Trophoblast cell (in vitro differentiated cells and primary cell): ENCODE measurements at regions not wholly inside any gene's neighbourhood (a gene's known extent, or its start where the extent isn't known, plus 50 kb on each side); places are given as distances from the start of the nearest gene placed in this dataset.
A peak's percentile ranks its signal among the peaks of the same experiment; 100 is the strongest.

Experiments used
- DNase-seq, 2 donors: peaks; one replicate each; pipeline ENCODE4 v3.0.0-alpha.2; 2016
- H2AFZ ChIP-seq: 2 replicates; pipeline ENCODE4 v1.6.1; 2013; ENCODE audit warnings: low read length, moderate library complexity, mild to moderate bottlenecking; ENCODE audit not compliant: insufficient read depth, poor library complexity
- H2AK5ac ChIP-seq: 2 replicates; pipeline ENCODE4 v1.6.1; 2013; ENCODE audit warnings: mild to moderate bottlenecking, low read length
- H2BK120ac ChIP-seq: 2 replicates; pipeline ENCODE4 v1.6.1; 2013; ENCODE audit warnings: low read length, mild to moderate bottlenecking, moderate library complexity; ENCODE audit not compliant: insufficient read depth, poor library complexity
- H2BK12ac ChIP-seq: 2 replicates; pipeline ENCODE4 v1.6.1; 2013; ENCODE audit warnings: mild to moderate bottlenecking, low read length, moderate library complexity
- H2BK5ac ChIP-seq: 2 replicates; pipeline ENCODE4 v1.6.1; 2013; ENCODE audit warnings: low read length, low read depth, moderate library complexity, mild to moderate bottlenecking; ENCODE audit not compliant: poor library complexity
- H3K14ac ChIP-seq: 2 replicates; pipeline ENCODE4 v1.6.1; 2013; ENCODE audit warnings: mild to moderate bottlenecking, low read length
- H3K18ac ChIP-seq: 2 replicates; pipeline ENCODE4 v1.6.1; 2013; ENCODE audit warnings: mild to moderate bottlenecking, low read length
- H3K23ac ChIP-seq: 2 replicates; pipeline ENCODE4 v1.6.1; 2013; ENCODE audit warnings: low read length
- H3K27ac ChIP-seq: 2 replicates; pipeline ENCODE4 v1.5.1; 2013; ENCODE audit warnings: low read depth, mild to moderate bottlenecking, inconsistent platforms, low read length, moderate library complexity
- H3K27me3 ChIP-seq: 2 replicates; pipeline ENCODE4 v1.6.1; 2013; ENCODE audit warnings: inconsistent platforms, mild to moderate bottlenecking, low read length, moderate library complexity; ENCODE audit not compliant: insufficient read depth
- H3K36me3 ChIP-seq, 2 experiments: 1 replicate in 1 of 2; 2 replicates in 1 of 2; pipeline ENCODE4 v1.6.1; 2013; ENCODE audit warnings: low read length in 2 of 2, mild to moderate bottlenecking in 2 of 2, moderate library complexity in 1 of 2; ENCODE audit not compliant: insufficient read depth in 2 of 2, control insufficient read depth in 1 of 2
- H3K4ac ChIP-seq: 2 replicates; pipeline ENCODE4 v1.6.1; 2013; ENCODE audit warnings: low read depth, mild to moderate bottlenecking, low read length, moderate library complexity
- H3K4me1 ChIP-seq, 2 experiments: 1 replicate in 1 of 2; 2 replicates in 1 of 2; pipeline ENCODE4 v1.6.1; 2013; ENCODE audit warnings: low read length in 2 of 2, mild to moderate bottlenecking in 2 of 2, moderate library complexity in 1 of 2; ENCODE audit not compliant: insufficient read depth in 2 of 2, control insufficient read depth in 1 of 2
- H3K4me2 ChIP-seq: 2 replicates; pipeline ENCODE4 v1.6.1; 2013; ENCODE audit warnings: inconsistent platforms, mild to moderate bottlenecking, low read length, moderate library complexity
- H3K4me3 ChIP-seq: 2 replicates; pipeline ENCODE4 v1.5.1; 2013; ENCODE audit warnings: mild to moderate bottlenecking, low read depth, low read length, inconsistent platforms
- H3K79me1 ChIP-seq: one replicate; pipeline ENCODE4 v1.6.1; 2013; ENCODE audit warnings: low read length
- H3K79me2 ChIP-seq: 2 replicates; pipeline ENCODE4 v1.6.1; 2013; ENCODE audit warnings: low read length, mild to moderate bottlenecking; ENCODE audit not compliant: control insufficient read depth, insufficient read depth, poor library complexity
- H3K9ac ChIP-seq: 2 replicates; pipeline ENCODE4 v1.6.1; 2013; ENCODE audit warnings: mild to moderate bottlenecking, low read length
- H3K9me3 ChIP-seq: 2 replicates; pipeline ENCODE4 v1.6.1; 2013; ENCODE audit warnings: low read depth, mild to moderate bottlenecking, control low read depth, inconsistent platforms, low read length; ENCODE audit not compliant: insufficient read depth
- H4K12ac ChIP-seq: 2 replicates; pipeline ENCODE4 v1.6.1; 2013; ENCODE audit warnings: low read depth, mild to moderate bottlenecking, low read length, moderate library complexity
- H4K8ac ChIP-seq: 2 replicates; pipeline ENCODE4 v1.6.1; 2013; ENCODE audit warnings: low read depth, mild to moderate bottlenecking, low read length, moderate library complexity
- H4K91ac ChIP-seq: one replicate; pipeline ENCODE4 v1.6.1; 2013; ENCODE audit warnings: low read depth, mild to moderate bottlenecking, low read length, moderate library complexity
- WGBS: extraction: QIAGEN DNeasy Blood & Tissue Kit; methylation state at CpG from one replicate; pipeline ENCODE4 v1.1.7; 2013; ENCODE audit warnings: missing lambda C conversion rate; ENCODE audit not compliant: insufficient read length, insufficient coverage; ENCODE audit errors: extremely low coverage; 5-methylcytosine and 5-hydroxymethylcytosine counted together

- H3K9me3 ChIP-seq: peaks cover 20% of the 10 kb centered on the region
- WGBS: no CpG with 5 or more reads among the region's 12 CpGs
- H3K23ac ChIP-seq: no peak overlapping the region
Observed at GRCh38 chr19:56973713-56974555, 133.4 kb upstream of the PEG3 start.

GRCh38 chr19:56974556-56975207 is 134.2 kb upstream of the PEG3 start:
- H4K8ac ChIP-seq: no peak overlapping the region
- peak overlapping the region; percentile 52 for H2BK120ac ChIP-seq
- no peaks in the 10 kb centered on the region for H3K79me2 ChIP-seq
- no peaks in the 10 kb centered on the region for H3K79me1 ChIP-seq
- H4K91ac ChIP-seq: peak overlapping the region; percentile 19
- H3K18ac ChIP-seq: no peak overlapping the region
- H2BK5ac ChIP-seq: peak overlapping the region; percentile 46
- H3K23ac ChIP-seq: no peak overlapping the region
- WGBS: no CpG with 5 or more reads among the region's 8 CpGs
- no peak overlapping the region for H3K27ac ChIP-seq
- H3K4me2 ChIP-seq: no peak overlapping the region
- peaks cover 20% of the 10 kb centered on the region for H3K9me3 ChIP-seq
- H3K4me1 ChIP-seq: no peaks in the 10 kb centered on the region
- no peak overlapping the region for H3K4ac ChIP-seq
- no peak overlapping the region for H2BK12ac ChIP-seq
- H3K4me3 ChIP-seq: no peak overlapping the region
- DNase-seq: peak; percentile 30 to 48
- no peak overlapping the region for H4K12ac ChIP-seq
- H2AFZ ChIP-seq: no peak overlapping the region
- no peak overlapping the region for H3K9ac ChIP-seq
- no peak overlapping the region for H3K14ac ChIP-seq
- H3K27me3 ChIP-seq: no peaks in the 10 kb centered on the region
- no peaks in the 10 kb centered on the region for H3K36me3 ChIP-seq
- no peak overlapping the region for H2AK5ac ChIP-seq

More at GRCh38 chr19:56973713-56974555, 133.4 kb upstream of the PEG3 start:
- Histone ChIP-seq H3K79me2 (no peaks in the 10 kb centered on the region), H3K27me3 (no peaks in the 10 kb centered on the region), H3K4ac (no peak overlapping the region), H3K18ac (no peak overlapping the region), H3K27ac (no peak overlapping the region), H4K12ac (no peak overlapping the region), H4K91ac (peak overlapping the region; percentile 19), H2AFZ (no peak overlapping the region), H2BK120ac (peak overlapping the region; percentile 52), H3K4me1 (no peaks in the 10 kb centered on the region), H3K9ac (no peak overlapping the region), H2BK5ac (peak overlapping the region; percentile 46), H3K36me3 (no peaks in the 10 kb centered on the region), H2BK12ac (no peak overlapping the region), H4K8ac (no peak overlapping the region), H3K14ac (no peak overlapping the region), H3K79me1 (no peaks in the 10 kb centered on the region), H3K4me2 (no peak overlapping the region), H3K4me3 (no peak overlapping the region), H2AK5ac (no peak overlapping the region)
- peak; percentile 20 to 32 for DNase-seq

GRCh38 chr19:56976300-56976699 is 135.8 kb upstream of the PEG3 start:
- Histone ChIP-seq H3K79me1 (no peaks in the 10 kb centered on the region), H3K4ac (no peak overlapping the region)
- WGBS: no CpG with 5 or more reads among the region's 4 CpGs

GRCh38 chr19:56976995-56977906 is 136.7 kb upstream of the PEG3 start:
- Histone ChIP-seq H3K9me3 (peaks cover 23% of the 10 kb centered on the region), H3K79me2 (no peaks in the 10 kb centered on the region), H4K91ac (no peak overlapping the region), H2AFZ (no peak overlapping the region), H3K27me3 (no peaks in the 10 kb centered on the region), H3K4me1 (no peaks in the 10 kb centered on the region), H3K36me3 (no peaks in the 10 kb centered on the region), H3K9ac (no peak overlapping the region), H3K4me2 (no peak overlapping the region), H2BK12ac (no peak overlapping the region), H3K79me1 (no peaks in the 10 kb centered on the region), H4K8ac (no peak overlapping the region), H3K18ac (no peak overlapping the region), H2BK120ac (no peak overlapping the region), H3K4ac (no peak overlapping the region), H4K12ac (no peak overlapping the region), H3K27ac (no peak overlapping the region), H3K23ac (no peak overlapping the region), H2BK5ac (no peak overlapping the region), H3K4me3 (no peak overlapping the region), H3K14ac (no peak overlapping the region), H2AK5ac (no peak overlapping the region)
- WGBS: no CpG with 5 or more reads among the region's 14 CpGs
- no peak for DNase-seq

More at GRCh38 chr19:56976300-56976699, 135.8 kb upstream of the PEG3 start:
- H2BK12ac ChIP-seq: no peak overlapping the region
- no peak overlapping the region for H3K14ac ChIP-seq
- H3K4me1 ChIP-seq: no peaks in the 10 kb centered on the region
- no peak overlapping the region for H3K18ac ChIP-seq
- no peak overlapping the region for H3K4me2 ChIP-seq
- no peak overlapping the region for H4K91ac ChIP-seq
- H2BK5ac ChIP-seq: no peak overlapping the region
- H3K9ac ChIP-seq: no peak overlapping the region
- no peak overlapping the region for H2BK120ac ChIP-seq
- no peak overlapping the region for H3K23ac ChIP-seq
- H4K12ac ChIP-seq: no peak overlapping the region
- H2AK5ac ChIP-seq: no peak overlapping the region
- no peak overlapping the region for H4K8ac ChIP-seq
- H3K27me3 ChIP-seq: no peaks in the 10 kb centered on the region
- DNase-seq: no peak
- no peaks in the 10 kb centered on the region for H3K36me3 ChIP-seq
- no peak overlapping the region for H2AFZ ChIP-seq
- H3K9me3 ChIP-seq: peaks cover 24% of the 10 kb centered on the region
- no peak overlapping the region for H3K4me3 ChIP-seq
- no peak overlapping the region for H3K27ac ChIP-seq
- no peaks in the 10 kb centered on the region for H3K79me2 ChIP-seq
